ENCODE measurements at regions not wholly inside any gene's neighbourhood (a gene's known extent, or its start where the extent isn't known, plus 50 kb on each side); places are given as distances from the start of the nearest gene placed in this dataset.

GRCh38 chr13:48600374-48601364 is 53.1 kb upstream of the CYSLTR2 start:
- Mint-ChIP-seq H3K36me3 (ENCODE audit: insufficient read depth) (no peaks in the 10 kb centered on the region), H3K27me3 (no peaks in the 10 kb centered on the region)

GRCh38 chr13:48602296-48603016 is 51.3 kb upstream of the CYSLTR2 start:
- DNase-seq (ENCODE audit: low spot score in 2 of 2), result no peak
- Mint-ChIP-seq H3K36me3 (ENCODE audit: insufficient read depth) (no peaks in the 10 kb centered on the region), H3K9me3 (no peaks in the 10 kb centered on the region), H3K27me3 (no peaks in the 10 kb centered on the region), H3K27ac (ENCODE audit: low read depth) (peak overlapping the region; percentile 30), H3K4me3 (no peak overlapping the region), H3K4me1 (peaks cover 4% of the 10 kb centered on the region)
- no peak for ATAC-seq (replicated peaks; ENCODE audit: extremely low read depth, poor library complexity, severe bottlenecking)

More at GRCh38 chr13:48600374-48601364, 53.1 kb upstream of the CYSLTR2 start:
- no peak overlapping the region for H3K27ac Mint-ChIP-seq (ENCODE audit: low read depth)
- DNase-seq (ENCODE audit: low spot score in 2 of 2) (no peak), ATAC-seq (replicated peaks; ENCODE audit: extremely low read depth, poor library complexity, severe bottlenecking) (no peak)
- H3K9me3 Mint-ChIP-seq, result no peaks in the 10 kb centered on the region
- H3K4me3 Mint-ChIP-seq, result no peak overlapping the region
- peaks cover 4% of the 10 kb centered on the region for H3K4me1 Mint-ChIP-seq

GRCh38 chr13:48603375-48603774 is 50.4 kb upstream of the CYSLTR2 start:
- H3K4me1 Mint-ChIP-seq, result peaks cover 4% of the 10 kb centered on the region
- peaks cover 1% of the 10 kb centered on the region for H3K36me3 Mint-ChIP-seq (ENCODE audit: insufficient read depth)
- no peaks in the 10 kb centered on the region for H3K27me3 Mint-ChIP-seq

More at GRCh38 chr13:48603375-48603774, 50.4 kb upstream of the CYSLTR2 start:
- no peak overlapping the region for H3K4me3 Mint-ChIP-seq
- ATAC-seq (replicated peaks; ENCODE audit: extremely low read depth, poor library complexity, severe bottlenecking), result no peak
- H3K9me3 Mint-ChIP-seq, result no peaks in the 10 kb centered on the region
- no peak overlapping the region for H3K27ac Mint-ChIP-seq (ENCODE audit: low read depth)
- DNase-seq (ENCODE audit: low spot score in 2 of 2), result no peak

Measured in central memory CD8-positive, alpha-beta T cell (primary cell).